NCI-H128 (cell line): ENCODE measurements at regions not wholly inside any gene's neighbourhood (a gene's known extent, or its start where the extent isn't known, plus 50 kb on each side); places are given as distances from the start of the nearest gene placed in this dataset.

Experiments
- DNase-seq: peaks from one replicate; lab custom pipeline; 2025; ENCODE audit not compliant: unreplicated experiment; lab: John Stamatoyannopoulos, UW

- no peak for DNase-seq
Measured at GRCh38 chr16:52055381-52055780, 491.6 kb downstream of the TOX3 start.

DNA sequence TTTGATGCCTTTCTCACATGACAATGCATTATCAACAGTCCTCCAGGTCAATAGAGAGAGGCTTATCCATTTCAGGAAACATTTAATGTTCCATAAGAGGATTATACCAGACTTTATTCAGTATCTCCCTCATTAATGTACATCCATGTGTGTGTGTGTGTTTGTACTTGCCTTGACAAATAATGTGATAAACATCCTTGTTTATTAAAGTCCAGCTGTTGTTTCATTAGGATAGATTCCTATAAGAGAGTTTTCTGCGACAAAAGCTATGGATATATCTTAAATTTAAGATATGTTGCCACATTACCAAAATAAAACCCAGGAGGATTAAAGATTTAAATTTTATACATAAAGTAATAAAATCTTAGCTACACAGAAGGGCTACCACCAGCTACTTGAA is 492.6 kb downstream of the TOX3 start:
- no peak for DNase-seq

- DNase-seq, result no peak
Measured at GRCh38 chr16:52052818-52053217, 494.1 kb downstream of the TOX3 start.

DNA sequence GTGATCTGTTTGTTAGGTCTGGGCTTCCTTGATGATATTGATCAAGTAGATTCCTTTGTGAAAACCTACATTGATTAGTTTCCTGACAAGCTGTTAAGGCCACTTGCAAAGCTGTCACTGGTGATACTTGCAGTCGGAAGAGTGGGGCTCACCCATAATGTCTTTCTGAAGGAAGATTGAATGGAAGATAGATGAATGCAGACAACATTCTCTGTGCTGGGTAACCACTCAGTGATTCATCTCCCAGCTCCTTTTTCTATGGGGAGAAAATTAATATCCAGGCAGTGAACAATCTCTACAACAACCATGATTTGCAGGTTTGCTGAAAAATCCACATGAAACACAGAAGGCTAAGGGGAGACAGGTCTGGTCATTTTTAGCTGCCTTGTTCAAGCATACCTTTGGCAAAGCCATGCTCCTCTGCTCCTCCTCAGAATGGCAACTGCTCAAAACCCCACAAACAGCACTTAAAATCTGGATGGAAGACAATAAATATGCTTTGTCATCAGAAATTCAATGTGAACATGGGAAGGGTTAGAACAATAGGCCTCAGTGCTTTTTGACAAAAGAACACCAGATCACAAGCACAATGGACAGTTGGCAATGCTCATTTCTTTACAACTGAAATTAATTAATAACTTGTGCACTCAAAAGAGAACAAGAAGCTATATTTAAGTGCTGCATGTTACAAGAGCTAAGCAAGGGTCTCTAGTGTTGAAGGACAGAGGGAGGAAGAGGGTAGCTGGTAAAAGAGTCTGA is 495.4 kb downstream of the TOX3 start:
- DNase-seq, result no peak

DNA sequence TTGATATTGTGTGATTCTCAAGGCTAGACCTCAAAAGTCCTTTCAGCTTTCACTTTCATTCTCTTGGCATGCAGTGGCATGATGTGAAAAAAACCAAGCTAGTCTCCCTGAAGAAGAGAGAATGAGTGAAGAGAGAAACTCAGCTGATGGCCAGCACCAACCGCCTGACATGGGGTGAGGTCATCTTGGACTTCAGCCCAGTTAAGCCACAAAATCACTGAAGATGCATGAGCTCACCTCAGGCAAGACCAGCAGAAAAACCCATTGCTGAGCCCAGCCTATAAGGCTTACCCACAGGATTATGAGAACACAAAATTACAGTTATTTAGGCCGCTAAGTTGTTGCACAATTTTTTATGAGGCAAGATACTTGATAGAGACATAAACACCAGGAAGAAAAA is 496.5 kb downstream of the TOX3 start:
- no peak for DNase-seq

DNA sequence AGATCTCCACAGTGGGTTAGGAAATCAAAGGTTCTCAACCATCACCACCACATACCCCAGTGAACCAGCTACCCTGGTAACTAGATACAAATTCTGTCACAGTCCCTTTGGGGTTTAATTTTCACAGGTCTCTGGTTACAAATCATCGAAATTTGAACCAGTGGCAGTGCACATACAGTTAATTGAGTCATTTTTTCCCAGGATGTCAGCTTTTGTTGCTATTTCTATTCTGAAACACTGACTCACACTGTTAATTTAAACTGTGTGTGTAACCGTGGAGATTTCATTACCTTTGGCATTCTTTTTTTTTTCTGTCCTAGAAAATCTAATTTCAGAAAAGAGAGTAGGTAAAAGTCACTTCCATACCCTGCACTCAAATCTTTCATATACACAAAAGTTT is 511.5 kb downstream of the TOX3 start:
- no peak for DNase-seq

DNA sequence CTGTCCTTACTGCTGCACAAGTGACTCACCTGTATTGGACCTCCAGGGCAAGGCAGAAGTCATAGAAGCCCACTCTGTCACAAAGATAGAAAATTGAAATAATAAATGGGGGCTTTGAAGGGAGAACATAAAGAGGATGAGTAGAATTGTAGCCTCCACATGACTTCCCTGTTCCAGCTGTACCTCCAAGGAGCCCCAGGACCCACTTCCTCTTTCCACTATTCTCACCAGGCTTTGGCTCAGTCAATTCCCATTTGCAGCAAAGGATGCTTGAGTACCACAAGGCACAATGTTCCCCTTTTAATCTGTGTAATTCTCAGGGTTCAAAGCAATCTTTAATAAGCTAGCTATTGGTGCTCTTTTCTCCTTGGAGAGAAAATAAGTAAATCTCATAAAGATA is 512.1 kb downstream of the TOX3 start:
- no peak for DNase-seq

DNA sequence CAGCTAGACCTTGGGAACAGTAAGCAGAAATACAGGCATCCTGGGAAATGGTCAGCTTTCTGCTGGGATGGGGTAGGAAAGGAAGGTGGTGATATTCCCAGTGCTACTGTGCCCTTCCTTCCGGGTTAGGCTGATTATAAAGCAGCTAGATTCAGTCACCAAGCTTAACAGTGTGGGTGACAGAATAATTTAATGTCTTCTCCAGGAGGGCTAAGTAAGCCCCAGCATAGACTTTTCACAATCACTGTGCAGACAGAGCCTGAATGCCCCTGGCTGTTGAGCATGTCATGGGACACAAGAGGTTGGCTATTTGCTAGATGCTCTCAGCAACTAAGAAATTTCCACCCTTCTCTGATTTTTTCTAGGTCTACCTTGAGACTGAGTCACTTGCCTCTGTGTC is 513.0 kb downstream of the TOX3 start:
- no peak for DNase-seq

DNA sequence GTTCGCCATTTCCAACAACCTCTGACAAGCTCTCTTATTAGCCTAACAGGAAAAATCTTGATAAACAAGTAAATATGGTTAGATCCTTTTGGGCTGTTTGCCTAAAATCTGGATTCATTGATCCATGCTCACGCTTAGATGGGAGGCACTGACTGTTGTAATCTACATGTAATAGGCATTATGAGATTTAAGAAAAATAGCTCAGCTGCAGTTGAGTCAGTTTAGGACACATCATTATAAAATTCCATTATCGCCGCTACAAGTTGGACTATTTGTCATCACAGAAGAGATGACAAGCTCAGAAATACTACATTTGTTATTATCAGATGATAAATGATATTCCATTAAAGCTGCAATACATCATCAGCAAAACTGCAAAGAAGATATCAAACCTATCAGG is 524.0 kb downstream of the TOX3 start:
- DNase-seq, result no peak

- DNase-seq, result no peak
Measured at GRCh38 chr16:52022177-52022576, 524.8 kb downstream of the TOX3 start.

- DNase-seq, result no peak
Measured at GRCh38 chr16:52016387-52016786, 530.6 kb downstream of the TOX3 start.

DNA sequence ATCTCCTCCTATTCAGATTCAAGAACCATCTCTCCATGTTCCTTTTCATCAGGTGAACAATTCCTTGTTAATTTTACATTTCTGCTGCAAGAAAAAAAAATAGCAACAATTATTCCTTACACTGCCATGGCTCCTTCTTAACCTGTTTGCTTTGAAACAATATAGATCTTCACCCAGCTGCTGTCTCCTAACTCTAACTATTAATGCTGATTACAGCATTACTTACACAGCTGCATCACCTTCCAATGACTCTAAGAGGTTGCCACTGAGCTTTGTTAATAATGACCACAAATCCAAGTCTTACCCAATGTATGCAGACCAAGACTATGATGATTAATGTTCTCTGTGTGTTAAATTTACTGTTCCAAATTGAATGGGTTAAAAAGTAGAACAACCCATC is 541.4 kb downstream of the TOX3 start:
- DNase-seq, result no peak

- no peak for DNase-seq
Measured at GRCh38 chr16:52004343-52004742, 542.6 kb downstream of the TOX3 start.

DNA sequence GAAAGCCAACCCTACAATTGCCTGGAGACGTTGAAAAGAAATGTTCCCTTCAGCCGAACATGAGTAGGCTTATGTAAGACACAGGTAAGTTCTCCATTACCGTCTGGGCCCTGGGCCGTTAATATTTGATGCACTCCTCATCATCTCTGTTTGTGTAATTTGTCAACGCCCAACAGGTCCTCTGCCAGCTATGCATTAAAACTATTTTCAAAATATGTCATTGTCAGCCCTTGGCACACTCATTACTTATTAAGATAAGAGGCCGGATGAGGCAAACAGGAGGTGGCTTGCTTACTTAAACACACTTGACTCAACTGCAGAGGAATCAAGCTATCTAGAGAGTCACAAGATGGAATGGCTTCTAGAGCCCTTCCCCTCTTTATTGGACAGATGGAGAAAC is 544.9 kb downstream of the TOX3 start:
- no peak for DNase-seq

GRCh38 chr16:51996516-51996915 is 550.4 kb downstream of the TOX3 start:
- peak; percentile 55 for DNase-seq

- DNase-seq, result peak; percentile 84
Measured at GRCh38 chr16:51994597-51994996, 552.3 kb downstream of the TOX3 start.

- no peak for DNase-seq
Measured at GRCh38 chr16:51989637-51990230, 557.2 kb downstream of the TOX3 start.

- no peak for DNase-seq
Measured at GRCh38 chr16:51988977-51989376, 558.0 kb downstream of the TOX3 start.

DNA sequence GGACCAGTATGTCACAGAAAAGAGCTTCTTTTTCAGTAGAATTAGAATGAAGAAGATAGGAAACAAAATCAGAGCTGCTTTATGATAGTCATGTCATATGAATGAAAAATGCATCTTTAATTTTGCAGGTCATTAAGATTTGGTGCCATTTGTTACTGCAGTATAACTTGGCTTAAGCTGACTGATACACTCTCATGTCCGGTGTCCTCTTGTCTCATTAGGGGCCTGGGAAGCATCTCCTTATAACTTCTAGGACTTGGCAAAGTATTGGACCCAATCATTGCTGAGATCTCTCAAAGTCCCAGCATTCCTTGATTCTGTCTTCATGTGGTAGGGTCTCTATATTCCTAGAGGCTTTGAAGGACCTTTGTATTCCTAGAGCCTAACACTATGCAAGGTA is 559.4 kb downstream of the TOX3 start:
- DNase-seq, result no peak

DNA sequence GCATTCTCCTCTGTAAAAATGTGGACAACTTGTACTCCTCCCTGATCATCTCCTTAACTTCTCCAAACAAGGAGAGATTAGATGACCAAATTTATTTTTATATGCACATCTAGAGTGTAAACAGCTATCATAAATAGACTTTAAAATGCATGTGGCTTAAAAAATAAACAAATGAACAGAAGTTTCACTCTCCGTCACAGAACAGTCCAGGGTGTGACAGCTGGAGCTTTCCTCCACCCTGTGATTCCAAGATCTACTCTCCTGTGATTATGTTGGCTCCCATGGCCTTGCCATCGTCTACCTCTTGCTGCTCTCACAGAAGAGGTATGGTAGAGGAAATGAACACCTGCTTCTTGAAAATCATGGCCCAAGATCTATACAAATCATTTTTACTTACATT is 560.2 kb downstream of the TOX3 start:
- DNase-seq, result no peak

GRCh38 chr16:51986301-51986700 is 560.6 kb downstream of the TOX3 start:
- no peak for DNase-seq

DNA sequence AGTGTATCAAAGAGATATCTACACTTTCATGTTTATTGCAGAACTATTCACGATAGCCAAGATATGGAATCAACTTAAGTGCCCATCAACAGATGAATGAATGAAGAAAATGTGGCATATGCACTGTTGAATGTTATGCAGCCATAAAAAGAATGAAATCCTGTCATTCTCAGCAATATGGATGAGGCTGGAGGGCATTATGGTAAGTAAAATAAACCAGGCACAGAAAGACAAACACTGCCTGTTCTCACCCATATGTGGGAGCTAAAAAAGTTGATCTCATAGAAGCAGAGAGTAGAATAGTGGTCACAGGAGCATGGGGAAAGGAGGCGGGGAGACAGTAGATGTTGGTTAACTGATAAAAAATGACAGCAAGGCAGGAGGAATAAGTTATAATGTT is 561.8 kb downstream of the TOX3 start:
- DNase-seq, result no peak

- DNase-seq, result no peak
Measured at GRCh38 chr16:51984395-51984794, 562.5 kb downstream of the TOX3 start.
